GM12874 (cell line): ENCODE measurements at regions not wholly inside any gene's neighbourhood (a gene's known extent, or its start where the extent isn't known, plus 50 kb on each side); places are given as distances from the start of the nearest gene placed in this dataset.

ENCODE experiments used
- TF ChIP-seq, protein P1 (sequence below): IDR thresholded peaks from 2 replicates; pipeline ENCODE4 v1.5.1; 2011; ENCODE audit warnings: low read depth, mild to moderate bottlenecking, control low read depth, low read length, moderate library complexity; ENCODE audit not compliant: insufficient read depth

DNA sequence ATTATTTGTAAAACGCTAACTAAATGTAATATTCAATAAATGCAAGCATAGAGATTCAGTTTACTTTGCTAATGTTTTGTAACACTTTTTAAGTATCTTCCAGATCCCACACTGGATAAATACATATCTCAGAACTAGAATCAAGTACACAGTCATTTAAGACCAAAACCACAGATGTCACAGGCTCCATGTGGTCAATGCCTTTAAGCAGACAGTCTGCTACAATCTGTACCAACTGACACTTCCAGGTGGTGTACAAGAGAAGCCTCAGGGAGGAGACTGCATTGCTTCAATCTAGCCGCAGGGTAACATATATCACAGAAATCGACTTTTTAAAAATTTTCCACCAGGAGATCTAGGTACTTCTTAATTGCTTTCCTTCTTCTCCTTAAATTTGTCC, 229.6 kb upstream of the DIAPH2 start:
- TF ChIP-seq, protein P1, sequence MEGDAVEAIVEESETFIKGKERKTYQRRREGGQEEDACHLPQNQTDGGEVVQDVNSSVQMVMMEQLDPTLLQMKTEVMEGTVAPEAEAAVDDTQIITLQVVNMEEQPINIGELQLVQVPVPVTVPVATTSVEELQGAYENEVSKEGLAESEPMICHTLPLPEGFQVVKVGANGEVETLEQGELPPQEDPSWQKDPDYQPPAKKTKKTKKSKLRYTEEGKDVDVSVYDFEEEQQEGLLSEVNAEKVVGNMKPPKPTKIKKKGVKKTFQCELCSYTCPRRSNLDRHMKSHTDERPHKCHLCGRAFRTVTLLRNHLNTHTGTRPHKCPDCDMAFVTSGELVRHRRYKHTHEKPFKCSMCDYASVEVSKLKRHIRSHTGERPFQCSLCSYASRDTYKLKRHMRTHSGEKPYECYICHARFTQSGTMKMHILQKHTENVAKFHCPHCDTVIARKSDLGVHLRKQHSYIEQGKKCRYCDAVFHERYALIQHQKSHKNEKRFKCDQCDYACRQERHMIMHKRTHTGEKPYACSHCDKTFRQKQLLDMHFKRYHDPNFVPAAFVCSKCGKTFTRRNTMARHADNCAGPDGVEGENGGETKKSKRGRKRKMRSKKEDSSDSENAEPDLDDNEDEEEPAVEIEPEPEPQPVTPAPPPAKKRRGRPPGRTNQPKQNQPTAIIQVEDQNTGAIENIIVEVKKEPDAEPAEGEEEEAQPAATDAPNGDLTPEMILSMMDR = no peak

DNA sequence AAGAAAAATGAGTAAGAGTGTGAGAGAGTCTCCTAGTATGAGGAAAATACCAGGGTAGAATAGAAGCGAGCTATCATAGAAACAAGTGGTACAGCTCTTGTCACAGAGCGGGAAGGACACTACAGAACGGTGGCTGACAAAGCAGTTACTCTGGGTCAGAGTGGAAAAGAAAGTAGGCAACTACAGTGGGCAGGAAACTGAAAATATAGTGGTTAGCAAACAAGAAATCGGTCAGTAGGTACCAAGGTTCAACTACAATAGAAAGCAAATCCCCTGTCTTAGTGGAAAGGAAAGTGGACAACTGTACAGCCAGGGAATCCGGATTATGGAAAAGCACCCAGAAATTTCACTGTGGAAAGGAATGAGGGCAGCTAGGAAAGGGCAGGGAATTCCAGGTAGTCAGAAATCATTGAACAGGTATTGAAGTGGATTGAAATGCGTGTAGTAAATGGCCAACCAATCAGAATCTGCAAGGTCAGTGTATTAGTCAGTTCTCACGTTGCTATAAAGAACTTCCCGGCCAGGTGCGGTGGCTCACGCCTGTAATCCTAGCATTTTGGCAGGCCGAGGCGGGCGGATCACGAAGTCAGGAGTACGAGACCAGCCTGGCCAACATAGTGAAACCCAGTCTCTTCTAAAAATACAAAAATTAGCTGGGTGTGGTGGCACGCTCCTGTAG, 219.6 kb upstream of the DIAPH2 start:
- TF ChIP-seq, protein P1 = no peak

DNA sequence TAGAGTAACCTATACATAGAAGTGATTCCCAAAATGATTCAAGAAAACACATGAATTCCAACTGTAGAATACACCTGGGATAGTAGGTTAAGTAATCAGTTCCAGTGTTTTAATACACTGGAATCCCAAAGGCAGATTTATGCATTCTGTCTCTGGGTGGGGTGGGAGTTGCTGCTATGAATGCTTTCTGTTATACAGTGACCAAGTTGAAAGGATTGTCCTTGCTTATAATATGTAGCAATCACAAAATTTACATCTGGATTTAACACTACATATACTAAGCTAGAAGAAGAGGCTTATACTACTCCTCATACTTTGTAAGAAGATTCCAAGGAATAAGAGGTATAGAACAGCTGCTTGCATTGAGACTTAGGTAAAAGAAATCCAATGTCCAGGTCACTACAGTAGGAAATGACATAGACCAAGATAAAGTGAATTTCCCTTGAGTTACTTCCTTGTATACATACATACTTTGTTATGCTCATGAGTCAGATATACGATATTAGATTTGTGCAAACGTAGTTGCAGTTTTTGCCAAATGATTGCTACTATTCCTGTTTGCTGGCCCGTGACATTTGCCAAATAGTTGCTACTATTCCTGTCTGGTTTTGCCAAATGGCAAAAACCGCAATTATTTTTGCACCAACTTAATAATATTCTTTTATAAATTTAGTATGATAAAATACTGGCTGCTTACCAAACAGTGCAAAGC, 210.5 kb upstream of the DIAPH2 start:
- TF ChIP-seq, protein P1 = no peak

DNA sequence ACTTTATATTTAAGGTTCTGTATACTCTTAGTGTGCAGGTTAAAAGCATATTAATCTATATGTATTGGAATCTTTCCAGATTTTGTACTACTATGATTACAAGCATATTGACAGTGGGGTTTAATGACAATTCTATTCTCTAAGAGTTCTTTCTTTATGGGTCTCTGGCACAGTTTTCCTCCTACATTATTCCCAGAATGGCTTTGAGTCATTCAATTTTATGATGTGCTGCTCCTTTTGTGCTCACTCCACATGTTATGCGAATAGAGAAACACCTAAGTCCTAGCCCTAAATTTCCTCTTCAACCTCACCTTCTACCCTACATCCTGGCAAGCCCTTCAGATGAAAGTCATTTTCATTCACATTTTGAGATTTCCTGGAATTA, 209.9 kb upstream of the DIAPH2 start:
- TF ChIP-seq, protein P1 = no peak

DNA sequence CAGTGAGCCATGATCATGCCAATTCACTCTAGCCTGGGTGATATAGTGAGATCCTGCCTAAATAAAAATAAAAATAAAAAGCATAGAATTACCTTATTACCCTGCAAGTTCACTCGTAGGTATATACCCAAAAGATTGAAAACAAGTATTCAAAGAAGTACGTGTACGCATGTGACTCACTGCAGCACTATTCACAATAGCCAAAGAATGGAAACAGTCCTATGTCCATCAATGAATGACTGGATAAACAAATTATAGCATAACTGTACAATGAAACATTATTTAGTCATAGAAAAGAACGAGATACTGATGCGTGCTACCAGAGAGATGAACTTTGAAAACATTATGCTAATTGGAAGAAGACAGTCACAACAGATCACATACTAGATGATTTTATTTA, 204.6 kb upstream of the DIAPH2 start:
- TF ChIP-seq, protein P1 = no peak

DNA sequence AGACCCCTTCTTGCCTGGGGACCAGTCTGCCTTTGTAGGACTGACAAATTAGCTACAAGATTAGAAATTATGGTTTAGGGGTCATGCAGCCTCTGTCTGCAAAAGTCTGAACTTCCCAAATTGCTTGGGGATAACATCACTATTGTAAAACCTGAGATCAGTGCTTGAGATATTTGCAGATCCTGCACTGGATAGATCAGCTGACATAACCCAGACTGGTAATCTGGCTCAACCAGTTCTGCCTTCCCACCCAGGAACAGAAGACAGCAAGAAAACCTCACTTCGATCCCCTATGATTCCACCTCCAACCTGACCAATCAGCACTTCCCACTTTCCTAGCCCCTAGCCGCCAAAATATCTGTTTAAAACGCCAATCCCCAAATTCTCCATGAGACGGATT, 202.8 kb upstream of the DIAPH2 start:
- TF ChIP-seq, protein P1 = no peak

DNA sequence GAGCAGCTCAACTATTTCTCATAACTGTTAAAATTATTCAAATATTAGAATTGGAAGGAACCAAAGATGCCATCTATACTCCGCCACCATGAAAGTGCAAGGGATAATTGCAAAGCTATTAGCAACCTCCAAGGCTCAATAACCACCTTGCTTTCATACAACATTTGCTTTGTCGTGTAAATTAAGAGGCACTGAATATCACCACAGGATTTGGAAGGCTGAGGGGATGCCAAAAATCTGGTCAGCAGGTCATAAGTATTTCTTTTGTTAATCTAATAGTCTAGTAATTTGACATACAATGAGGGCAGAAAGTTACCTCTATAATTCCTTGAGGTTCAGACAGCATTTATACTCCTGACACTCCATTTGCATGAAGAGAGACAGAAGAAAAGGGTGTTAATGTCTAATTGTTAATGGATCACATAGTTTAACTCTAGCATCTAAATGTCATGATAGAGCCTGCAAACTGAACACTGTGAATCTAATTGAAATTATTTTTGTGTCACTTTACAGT, 200.9 kb upstream of the DIAPH2 start:
- TF ChIP-seq, protein P1 = no peak
